Peyer's patch (tissue), 4 donors: ENCODE measurements at regions not wholly inside any gene's neighbourhood (a gene's known extent, or its start where the extent isn't known, plus 50 kb on each side); places are given as distances from the start of the nearest gene placed in this dataset.

Experiments
- DNase-seq, 3 donors: peaks; one replicate each; pipeline ENCODE4 v3.0.0-alpha.2; 2017 to 2019
- H3K27ac ChIP-seq, 4 donors: fragments of 200-600 bp; sonication (generic); one replicate each; pipeline ENCODE4 v1.5.1; 2016 to 2019
- H3K27me3 ChIP-seq, 2 donors: fragments of 200-600 bp; sonication (generic); one replicate each; pipeline ENCODE4 v1.5.1; 2019
- H3K36me3 ChIP-seq, 3 donors: fragments of 200-600 bp; sonication (generic); one replicate each; pipeline ENCODE4 v1.5.1; 2016 to 2019
- H3K4me1 ChIP-seq, 4 donors: fragments of 200-600 bp; sonication (generic); one replicate each; pipeline ENCODE4 v1.5.1; 2016 to 2019
- H3K4me3 ChIP-seq, 4 donors: fragments of 200-600 bp; sonication (generic); 1 replicate in 3 of 4; 2 replicates in 1 of 4; pipeline ENCODE4 v1.5.1; 2016 to 2019; ENCODE audit warnings: mild to moderate bottlenecking in 1 of 4
- H3K9me3 ChIP-seq, 4 donors: fragments of 200-600 bp; sonication (generic); one replicate each; pipeline ENCODE4 v1.5.1; 2016 to 2019; ENCODE audit warnings: mild to moderate bottlenecking in 1 of 4
- POLR2A ChIP-seq, 2 donors: fragments of 450-650 bp; IDR thresholded peaks; one replicate each; pipeline ENCODE4 v1.5.1; 2017; ENCODE audit warnings: antibody characterized with exemption in 2 of 2, mild to moderate bottlenecking in 2 of 2, moderate library complexity in 2 of 2
- TF ChIP-seq, protein P1 (sequence below), 6 experiments: fragments of 450-650 bp in 4 of 6; fragments of 200-600 bp in 2 of 6; sonication (generic) in 1 of 6; IDR thresholded peaks; one replicate each; pipeline ENCODE4 v1.5.1; 2017 to 2019; ENCODE audit warnings: antibody characterized with exemption in 6 of 6, mild to moderate bottlenecking in 3 of 6, moderate library complexity in 1 of 6

DNA sequence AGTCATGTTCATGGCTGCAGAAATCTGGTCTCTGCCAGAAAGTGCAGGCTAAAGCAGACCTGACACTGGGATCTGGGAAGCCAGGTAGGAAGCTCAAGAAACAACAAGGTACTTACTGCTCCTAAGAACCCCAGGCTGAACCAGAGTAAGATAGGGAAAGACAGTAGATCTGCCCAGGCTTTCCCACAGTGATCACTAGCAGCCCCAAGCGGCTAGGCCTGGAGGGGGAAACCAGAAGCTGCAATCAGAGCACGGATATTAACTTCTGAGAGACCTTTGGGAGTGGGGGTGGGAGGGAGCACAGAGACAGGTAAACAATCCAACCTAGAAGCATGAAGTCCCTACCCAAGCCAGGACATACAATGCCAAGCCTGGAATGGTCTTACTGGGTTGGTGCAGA lies 135.2 kb upstream of the C11orf58 start:
- H3K27ac ChIP-seq: peak overlapping the region in 2 of 4 donors; percentile 42 to 86
- no peak for TF ChIP-seq POLR2A (IDR thresholded peaks at IDR 0.05)
- TF ChIP-seq, protein P1, sequence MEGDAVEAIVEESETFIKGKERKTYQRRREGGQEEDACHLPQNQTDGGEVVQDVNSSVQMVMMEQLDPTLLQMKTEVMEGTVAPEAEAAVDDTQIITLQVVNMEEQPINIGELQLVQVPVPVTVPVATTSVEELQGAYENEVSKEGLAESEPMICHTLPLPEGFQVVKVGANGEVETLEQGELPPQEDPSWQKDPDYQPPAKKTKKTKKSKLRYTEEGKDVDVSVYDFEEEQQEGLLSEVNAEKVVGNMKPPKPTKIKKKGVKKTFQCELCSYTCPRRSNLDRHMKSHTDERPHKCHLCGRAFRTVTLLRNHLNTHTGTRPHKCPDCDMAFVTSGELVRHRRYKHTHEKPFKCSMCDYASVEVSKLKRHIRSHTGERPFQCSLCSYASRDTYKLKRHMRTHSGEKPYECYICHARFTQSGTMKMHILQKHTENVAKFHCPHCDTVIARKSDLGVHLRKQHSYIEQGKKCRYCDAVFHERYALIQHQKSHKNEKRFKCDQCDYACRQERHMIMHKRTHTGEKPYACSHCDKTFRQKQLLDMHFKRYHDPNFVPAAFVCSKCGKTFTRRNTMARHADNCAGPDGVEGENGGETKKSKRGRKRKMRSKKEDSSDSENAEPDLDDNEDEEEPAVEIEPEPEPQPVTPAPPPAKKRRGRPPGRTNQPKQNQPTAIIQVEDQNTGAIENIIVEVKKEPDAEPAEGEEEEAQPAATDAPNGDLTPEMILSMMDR (IDR thresholded peaks at IDR 0.05): peak in 3 of 6 experiments; percentile 26 to 46 (median 35)
- H3K4me3 ChIP-seq: peak overlapping the region in 1 of 4 donors; percentile 64
- no peaks in the 10 kb centered on the region for H3K9me3 ChIP-seq
- H3K4me1 ChIP-seq: peaks cover 0 to 15% (median 7%) of the 10 kb centered on the region in 4 donors
- H3K36me3 ChIP-seq: no peaks in the 10 kb centered on the region
- H3K27me3 ChIP-seq: peaks cover 0 to 6% of the 10 kb centered on the region in 2 donors
- DNase-seq: peak in 2 of 3 donors; percentile 55 to 56

DNA sequence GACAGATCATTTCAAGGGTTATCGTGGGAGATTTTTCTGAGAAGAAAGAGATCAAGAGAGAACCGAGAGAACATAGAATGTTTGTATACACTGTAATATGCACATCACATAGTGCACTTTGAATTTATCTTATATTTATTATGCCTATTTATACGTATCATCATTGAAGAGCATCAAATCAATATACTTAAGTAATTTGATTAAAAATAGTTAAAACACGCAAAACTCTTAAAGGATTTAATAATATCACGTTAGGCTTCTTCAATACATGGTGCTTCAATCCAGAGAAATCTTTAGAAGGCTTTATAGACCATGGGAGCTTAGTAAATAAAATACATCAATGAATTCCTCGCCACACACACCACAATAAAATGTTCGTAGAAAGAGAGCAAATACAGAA lies 139.5 kb upstream of the C11orf58 start:
- Histone ChIP-seq H3K36me3 (no peaks in the 10 kb centered on the region), H3K9me3 (no peaks in the 10 kb centered on the region)

DNA sequence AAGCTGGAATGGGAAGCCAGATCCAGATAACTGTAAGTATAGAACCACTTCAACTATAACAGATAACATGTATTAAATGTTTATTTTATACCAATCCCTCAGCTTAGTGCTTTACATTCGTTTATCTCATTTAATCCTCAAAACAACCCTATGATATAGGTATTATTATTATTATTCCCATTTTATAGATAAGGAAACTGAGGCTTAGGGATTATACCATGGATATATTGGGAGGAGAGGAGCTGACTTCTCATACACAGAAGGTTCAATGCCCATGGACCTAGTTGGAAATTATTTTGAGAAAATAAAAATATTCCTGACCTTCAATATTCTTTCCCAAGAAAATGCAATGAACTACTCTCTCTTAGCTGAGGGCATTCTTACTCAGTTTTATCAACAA lies 140.4 kb upstream of the C11orf58 start:
- H3K27me3 ChIP-seq: no peaks in the 10 kb centered on the region
- H3K4me1 ChIP-seq: no peaks in the 10 kb centered on the region
- H3K9me3 ChIP-seq: no peaks in the 10 kb centered on the region
- no peak overlapping the region for H3K4me3 ChIP-seq
- TF ChIP-seq, protein P1 (IDR thresholded peaks at IDR 0.05): no peak
- TF ChIP-seq POLR2A (IDR thresholded peaks at IDR 0.05): no peak
- no peak for DNase-seq
- no peak overlapping the region for H3K27ac ChIP-seq
- no peaks in the 10 kb centered on the region for H3K36me3 ChIP-seq

More for the DNA sequence above, 139.5 kb upstream of the C11orf58 start:
- Histone ChIP-seq H3K4me3 (no peak overlapping the region), H3K27ac (no peak overlapping the region), H3K27me3 (no peaks in the 10 kb centered on the region), H3K4me1 (peaks cover 0 to 2% (median 0%) of the 10 kb centered on the region in 4 donors)
- TF ChIP-seq POLR2A (IDR thresholded peaks at IDR 0.05): no peak
- TF ChIP-seq, protein P1 (IDR thresholded peaks at IDR 0.05): no peak
- no peak for DNase-seq

DNA sequence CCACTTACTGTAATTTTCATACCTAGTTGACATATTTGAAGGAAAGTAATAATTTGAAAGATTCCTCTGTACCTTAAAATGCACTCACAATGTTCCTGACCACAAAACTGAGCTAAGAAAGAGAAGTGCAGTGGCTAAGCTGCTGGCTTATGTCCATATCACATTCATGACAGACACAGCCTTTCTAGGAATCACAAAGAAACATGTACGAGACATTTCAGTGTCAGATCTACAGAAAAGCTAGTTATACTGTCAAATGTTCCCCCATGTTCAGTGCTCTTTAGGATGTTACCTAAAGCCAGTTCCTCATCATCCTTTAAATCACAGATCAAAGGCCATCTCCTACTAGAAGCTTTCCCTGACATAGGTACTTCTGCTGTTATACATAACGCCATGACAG lies 142.2 kb upstream of the C11orf58 start:
- TF ChIP-seq, protein P1 (IDR thresholded peaks at IDR 0.05): no peak
- TF ChIP-seq POLR2A (IDR thresholded peaks at IDR 0.05): no peak
- H3K36me3 ChIP-seq: no peaks in the 10 kb centered on the region
- DNase-seq: no peak
- no peaks in the 10 kb centered on the region for H3K9me3 ChIP-seq
- no peaks in the 10 kb centered on the region for H3K4me1 ChIP-seq
- H3K4me3 ChIP-seq: no peak overlapping the region
- H3K27ac ChIP-seq: no peak overlapping the region
- no peaks in the 10 kb centered on the region for H3K27me3 ChIP-seq

DNA sequence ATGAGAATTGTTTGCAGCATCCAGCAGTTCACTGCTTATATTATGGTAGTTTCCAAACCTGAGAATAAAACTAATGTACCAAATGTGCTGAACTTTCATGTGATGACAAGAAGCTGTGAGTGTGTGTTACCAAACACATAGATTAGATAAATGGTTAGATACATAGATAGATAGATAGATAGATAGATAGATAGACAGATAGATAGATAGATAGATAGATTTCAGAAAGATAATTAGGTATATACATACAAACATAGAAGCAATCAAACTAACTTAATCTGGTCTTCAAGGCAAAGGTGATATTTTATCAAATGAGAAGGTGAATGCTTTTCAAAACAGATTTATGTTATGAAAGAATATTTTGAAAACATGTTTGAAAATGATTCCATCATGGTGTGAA lies 147.3 kb upstream of the C11orf58 start:
- no peaks in the 10 kb centered on the region for H3K36me3 ChIP-seq
- no peak overlapping the region for H3K27ac ChIP-seq
- no peak for DNase-seq
- no peak overlapping the region for H3K4me3 ChIP-seq
- TF ChIP-seq POLR2A (IDR thresholded peaks at IDR 0.05): no peak
- TF ChIP-seq, protein P1 (IDR thresholded peaks at IDR 0.05): no peak
- H3K27me3 ChIP-seq: no peaks in the 10 kb centered on the region
- no peaks in the 10 kb centered on the region for H3K4me1 ChIP-seq
- H3K9me3 ChIP-seq: no peaks in the 10 kb centered on the region

DNA sequence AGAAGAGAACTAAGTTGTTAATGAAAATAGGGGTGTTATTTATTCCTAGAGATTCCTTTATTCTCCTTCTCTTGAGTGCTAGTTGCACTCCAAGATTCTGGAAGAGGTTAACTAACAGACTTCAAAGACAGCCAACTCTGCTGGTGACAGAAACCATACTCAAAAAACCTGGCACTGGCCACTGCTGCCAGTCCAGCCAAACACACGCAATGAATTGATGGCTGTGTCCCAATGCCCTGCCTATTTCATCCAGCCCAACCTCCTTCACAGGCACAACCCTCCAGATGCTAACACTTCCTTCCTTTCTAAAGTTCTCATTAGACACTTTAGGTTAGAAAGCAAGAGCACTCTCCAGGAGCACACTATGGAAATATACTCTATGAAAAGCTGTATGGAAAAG lies 150.8 kb upstream of the C11orf58 start:
- no peak for DNase-seq
- no peaks in the 10 kb centered on the region for H3K36me3 ChIP-seq
- no peaks in the 10 kb centered on the region for H3K27me3 ChIP-seq
- no peaks in the 10 kb centered on the region for H3K4me1 ChIP-seq
- H3K27ac ChIP-seq: no peak overlapping the region
- no peaks in the 10 kb centered on the region for H3K9me3 ChIP-seq
- H3K4me3 ChIP-seq: no peak overlapping the region
- no peak for TF ChIP-seq POLR2A (IDR thresholded peaks at IDR 0.05)
